ENCODE measurements at regions not wholly inside any gene's neighbourhood (a gene's known extent, or its start where the extent isn't known, plus 50 kb on each side); places are given as distances from the start of the nearest gene placed in this dataset.

DNA sequence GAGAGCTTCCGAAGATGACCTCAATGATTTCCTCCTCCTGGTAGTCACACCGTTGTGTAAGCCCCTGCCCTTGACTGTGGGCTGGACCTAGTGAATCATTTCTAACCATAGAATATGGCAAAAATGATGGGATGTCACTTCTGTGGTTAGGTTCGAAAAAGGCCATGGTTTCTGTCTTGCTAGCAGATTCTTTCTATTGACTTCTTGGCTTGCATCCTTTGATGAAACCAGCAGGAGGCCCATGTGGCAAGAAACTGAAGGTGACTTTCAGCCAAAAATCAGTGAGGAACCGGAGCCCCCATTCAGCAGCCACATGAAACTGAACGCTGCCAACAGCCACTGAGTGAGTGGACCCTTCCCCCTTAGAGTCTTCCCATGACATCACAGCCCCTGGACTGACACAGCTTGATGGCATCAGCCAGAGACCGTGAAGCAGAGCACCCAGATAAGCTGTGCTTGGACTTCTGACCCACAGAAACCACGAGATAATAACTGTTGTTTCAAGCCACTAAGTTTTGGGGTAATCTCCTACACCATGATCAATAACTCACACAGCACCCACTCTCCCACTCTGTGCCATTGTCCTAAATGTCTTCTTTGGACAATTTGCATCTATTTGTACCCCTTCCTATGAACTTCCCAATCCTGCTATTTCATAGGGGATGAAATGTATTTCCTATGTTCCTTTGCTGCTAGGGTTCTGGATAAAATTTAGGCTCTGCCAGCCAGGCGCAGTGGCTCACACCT lies 148.0 kb upstream of the STX18 start:
- TF ChIP-seq, protein P1, sequence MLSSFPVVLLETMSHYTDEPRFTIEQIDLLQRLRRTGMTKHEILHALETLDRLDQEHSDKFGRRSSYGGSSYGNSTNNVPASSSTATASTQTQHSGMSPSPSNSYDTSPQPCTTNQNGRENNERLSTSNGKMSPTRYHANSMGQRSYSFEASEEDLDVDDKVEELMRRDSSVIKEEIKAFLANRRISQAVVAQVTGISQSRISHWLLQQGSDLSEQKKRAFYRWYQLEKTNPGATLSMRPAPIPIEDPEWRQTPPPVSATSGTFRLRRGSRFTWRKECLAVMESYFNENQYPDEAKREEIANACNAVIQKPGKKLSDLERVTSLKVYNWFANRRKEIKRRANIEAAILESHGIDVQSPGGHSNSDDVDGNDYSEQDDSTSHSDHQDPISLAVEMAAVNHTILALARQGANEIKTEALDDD (IDR thresholded peaks at IDR 0.05): no peak
- TF ChIP-seq, protein P2, sequence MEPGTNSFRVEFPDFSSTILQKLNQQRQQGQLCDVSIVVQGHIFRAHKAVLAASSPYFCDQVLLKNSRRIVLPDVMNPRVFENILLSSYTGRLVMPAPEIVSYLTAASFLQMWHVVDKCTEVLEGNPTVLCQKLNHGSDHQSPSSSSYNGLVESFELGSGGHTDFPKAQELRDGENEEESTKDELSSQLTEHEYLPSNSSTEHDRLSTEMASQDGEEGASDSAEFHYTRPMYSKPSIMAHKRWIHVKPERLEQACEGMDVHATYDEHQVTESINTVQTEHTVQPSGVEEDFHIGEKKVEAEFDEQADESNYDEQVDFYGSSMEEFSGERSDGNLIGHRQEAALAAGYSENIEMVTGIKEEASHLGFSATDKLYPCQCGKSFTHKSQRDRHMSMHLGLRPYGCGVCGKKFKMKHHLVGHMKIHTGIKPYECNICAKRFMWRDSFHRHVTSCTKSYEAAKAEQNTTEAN (CRISPR knock-in tag; IDR thresholded peaks at IDR 0.05): no peak
- TF ChIP-seq YY1 (IDR thresholded peaks at IDR 0.05; ENCODE audit: borderline replicate concordance in 1 of 3, control insufficient read depth in 1 of 3, extremely low read depth in 1 of 3, insufficient read depth in 3 of 3, insufficient read length in 1 of 3, insufficient replicate concordance in 2 of 3, low read depth in 1 of 3, low read length in 2 of 3) (no peak), BRD9 (IDR thresholded peaks at IDR 0.05; ENCODE audit: low read depth, partially characterized antibody) (no peak), PHTF2 (CRISPR knock-in tag; IDR thresholded peaks at IDR 0.05) (no peak)
- no peaks in the 10 kb centered on the region for H3K36me3 ChIP-seq (ENCODE audit: control insufficient read depth, insufficient read depth, low read length)
- DNase-seq (ENCODE audit: extremely low read depth in 1 of 4, low spot score in 3 of 4) (no peak), ATAC-seq (no peak), FAIRE-seq (no peak)
- 3% methylated on average over 8 of the region's 8 CpGs for WGBS (ENCODE audit: insufficient coverage, low coverage, missing lambda C conversion rate)
- intact Hi-C loops (cut with micrococcal nuclease): no loop called here
- H2AFZ ChIP-seq (ENCODE audit: low read depth, low read length): no peak overlapping the region
- peaks cover 10 to 49% of the 10 kb centered on the region in 2 experiments; a peak in 3 of 5 replicates for H3K27me3 ChIP-seq (ENCODE audit: control insufficient read depth in 2 of 2, insufficient read depth in 2 of 2, low read length in 2 of 2)
- H3K9ac ChIP-seq (ENCODE audit: insufficient read depth in 1 of 2, low read depth in 2 of 2, low read length in 2 of 2): no peak overlapping the region
- no peaks in the 10 kb centered on the region; the same call in 1 of the 2 replicates for H4K20me1 ChIP-seq (replicated peaks; ENCODE audit: control insufficient read depth, insufficient read depth, low read length)
- H3K79me2 ChIP-seq (ENCODE audit: control insufficient read depth, insufficient read depth, low read length): no peaks in the 10 kb centered on the region
- POLR2A ChIA-PET: interaction anchor here (0.7 kb wide), 1 partner anchor 185 kb away, joined by 3 read pairs; no protein-coding TSS in a partner anchor
- H3K4me2 ChIP-seq (ENCODE audit: insufficient read depth, low read length): no peak overlapping the region
- no peak overlapping the region for H3K27ac ChIP-seq (ENCODE audit: extremely low read depth, low read depth, low read length)
- no peaks in the 10 kb centered on the region; a peak in 1 of 5 replicates for H3K4me1 ChIP-seq (replicated peaks in 1 of 2; ENCODE audit: control insufficient read depth in 2 of 2, insufficient read depth in 2 of 2, low read length in 2 of 2)
- H3K9me3 ChIP-seq (replicated peaks; ENCODE audit: control insufficient read depth, insufficient read depth, low read depth, low read length): no peaks in the 10 kb centered on the region
- in situ Hi-C loops (cut with MboI): no loop called here
- H3K4me3 ChIP-seq: no peak overlapping the region
- CTCF ChIA-PET (ENCODE audit: low intra/inter-chr PET ratio): no interaction called here
- no TSS peak for BruUV-seq (replicated peaks)
- no peaks in the 10 kb centered on the region for H3K9me1 ChIP-seq (ENCODE audit: control insufficient read depth, insufficient read depth, low read length)

Measured in K562 (cell line).